Prostate gland (tissue), 2 donors: ENCODE measurements at regions not wholly inside any gene's neighbourhood (a gene's known extent, or its start where the extent isn't known, plus 50 kb on each side); places are given as distances from the start of the nearest gene placed in this dataset.

ENCODE experiments used
- CTCF ChIP-seq, 4 experiments: fragments of 200-600 bp in 2 of 4; fragments of 450-650 bp in 2 of 4; sonication (generic) in 2 of 4; IDR thresholded peaks; 1 replicate in 3 of 4; 2 replicates in 1 of 4; pipeline ENCODE4 v1.5.1; 2016 to 2019; ENCODE audit warnings: antibody characterized with exemption in 4 of 4, mild to moderate bottlenecking in 2 of 4, moderate library complexity in 2 of 4
- POLR2A ChIP-seq: fragments of 450-650 bp; IDR thresholded peaks from one replicate; pipeline ENCODE4 v1.6.1; 2016; ENCODE audit warnings: antibody characterized with exemption, mild to moderate bottlenecking
- POLR2AphosphoS5 ChIP-seq: sonication (generic); formaldehyde crosslinking; IDR thresholded peaks from one replicate; pipeline ENCODE4 v1.6.1; 2017; ENCODE audit warnings: antibody characterized with exemption

GRCh38 chr10:85379338-85379737 lies 987.3 kb downstream of the GRID1 start:
- no peak for TF ChIP-seq CTCF (IDR thresholded peaks at IDR 0.05)
- TF ChIP-seq POLR2A, result no peak
- TF ChIP-seq POLR2AphosphoS5, result no peak
